ENCODE measurements at regions not wholly inside any gene's neighbourhood (a gene's known extent, or its start where the extent isn't known, plus 50 kb on each side); places are given as distances from the start of the nearest gene placed in this dataset.

DNA sequence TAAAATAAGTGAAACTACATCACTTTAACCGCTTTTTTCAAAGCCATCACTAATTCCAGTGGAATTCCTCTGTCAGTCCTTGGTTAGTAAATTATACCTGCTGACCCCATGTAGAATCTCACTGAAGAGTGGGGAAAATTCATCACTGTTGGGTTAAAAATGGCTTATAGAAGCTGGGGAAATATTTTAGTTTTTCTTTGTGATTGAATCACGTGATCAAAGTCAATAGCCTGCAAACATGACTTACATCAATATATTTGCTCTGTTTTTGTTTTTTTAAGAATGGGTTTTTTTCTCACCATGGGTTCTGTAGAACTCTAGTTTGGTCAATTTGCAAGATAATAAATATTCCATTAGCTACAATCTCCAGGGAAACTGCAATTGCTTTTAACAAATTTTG is 445.2 kb upstream of the FAM47C start:
- no peak overlapping the region for H3K4me3 ChIP-seq (ENCODE audit: low read depth, poor library complexity, severe bottlenecking)
- WGBS, 2 donors: 45 to 80% methylated on average over 2 of the region's 2 CpGs
- TF ChIP-seq, protein P1, sequence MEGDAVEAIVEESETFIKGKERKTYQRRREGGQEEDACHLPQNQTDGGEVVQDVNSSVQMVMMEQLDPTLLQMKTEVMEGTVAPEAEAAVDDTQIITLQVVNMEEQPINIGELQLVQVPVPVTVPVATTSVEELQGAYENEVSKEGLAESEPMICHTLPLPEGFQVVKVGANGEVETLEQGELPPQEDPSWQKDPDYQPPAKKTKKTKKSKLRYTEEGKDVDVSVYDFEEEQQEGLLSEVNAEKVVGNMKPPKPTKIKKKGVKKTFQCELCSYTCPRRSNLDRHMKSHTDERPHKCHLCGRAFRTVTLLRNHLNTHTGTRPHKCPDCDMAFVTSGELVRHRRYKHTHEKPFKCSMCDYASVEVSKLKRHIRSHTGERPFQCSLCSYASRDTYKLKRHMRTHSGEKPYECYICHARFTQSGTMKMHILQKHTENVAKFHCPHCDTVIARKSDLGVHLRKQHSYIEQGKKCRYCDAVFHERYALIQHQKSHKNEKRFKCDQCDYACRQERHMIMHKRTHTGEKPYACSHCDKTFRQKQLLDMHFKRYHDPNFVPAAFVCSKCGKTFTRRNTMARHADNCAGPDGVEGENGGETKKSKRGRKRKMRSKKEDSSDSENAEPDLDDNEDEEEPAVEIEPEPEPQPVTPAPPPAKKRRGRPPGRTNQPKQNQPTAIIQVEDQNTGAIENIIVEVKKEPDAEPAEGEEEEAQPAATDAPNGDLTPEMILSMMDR (IDR thresholded peaks at IDR 0.05): no peak
- TF ChIP-seq POLR2A (IDR thresholded peaks at IDR 0.05): no peak
- DNase-seq (ENCODE audit: low spot score in 2 of 2): no peak
- intact Hi-C loops (cut with DNase I; ENCODE audit: low total_unique reads): no loop called here

DNA sequence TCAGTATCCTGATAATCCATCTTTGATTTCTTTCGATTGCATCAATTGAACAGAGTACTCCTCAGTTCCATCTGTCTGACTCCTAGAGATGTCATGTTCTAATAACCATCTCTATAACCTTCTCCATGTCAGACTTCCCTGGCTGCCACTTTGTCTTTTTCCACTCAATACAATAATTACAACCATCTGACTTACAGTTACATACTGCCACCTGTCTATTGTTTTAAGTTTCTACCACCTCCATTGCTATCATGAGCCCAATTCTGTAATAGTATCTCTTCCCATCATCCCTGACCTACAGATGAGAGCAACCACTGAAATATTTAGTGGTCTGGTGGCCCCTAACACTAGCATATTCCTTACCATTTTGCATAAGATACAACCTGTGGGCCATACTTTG is 439.2 kb upstream of the FAM47C start:
- TF ChIP-seq POLR2A (IDR thresholded peaks at IDR 0.05): no peak
- TF ChIP-seq, protein P1 (IDR thresholded peaks at IDR 0.05): no peak
- no peak for DNase-seq (ENCODE audit: low spot score in 2 of 2)
- no peak overlapping the region for H3K4me3 ChIP-seq (ENCODE audit: low read depth, poor library complexity, severe bottlenecking)
- 64 to 94% methylated on average over 1 of the region's 1 CpG for WGBS, 2 donors
- intact Hi-C loops (cut with DNase I; ENCODE audit: low total_unique reads): no loop called here

DNA sequence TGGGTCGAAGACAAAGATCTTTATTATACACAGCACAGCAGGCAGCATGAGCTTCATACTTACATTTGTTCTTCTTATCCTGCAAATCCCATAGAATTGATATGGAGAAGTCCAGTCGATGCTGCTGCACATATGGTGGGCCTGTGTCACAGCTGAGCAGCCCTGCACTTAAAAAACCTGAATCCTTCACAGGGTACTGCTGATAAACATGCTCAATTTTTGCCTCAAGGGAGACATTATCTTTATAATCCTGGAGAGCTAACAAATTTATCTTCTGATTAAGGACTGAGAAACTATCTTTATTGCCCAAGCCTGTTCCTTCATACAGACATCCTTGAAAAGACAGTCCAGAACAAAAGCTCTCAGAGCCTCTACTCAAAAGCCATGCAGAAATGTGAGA is 434.4 kb upstream of the FAM47C start:
- intact Hi-C loops (cut with DNase I; ENCODE audit: low total_unique reads): no loop called here
- H3K4me3 ChIP-seq (ENCODE audit: low read depth, poor library complexity, severe bottlenecking): no peak overlapping the region
- 40% methylated on average over 2 of the region's 2 CpGs for WGBS, 2 donors
- TF ChIP-seq, protein P1 (IDR thresholded peaks at IDR 0.05): no peak
- TF ChIP-seq POLR2A (IDR thresholded peaks at IDR 0.05): no peak
- no peak for DNase-seq (ENCODE audit: low spot score in 2 of 2)

DNA sequence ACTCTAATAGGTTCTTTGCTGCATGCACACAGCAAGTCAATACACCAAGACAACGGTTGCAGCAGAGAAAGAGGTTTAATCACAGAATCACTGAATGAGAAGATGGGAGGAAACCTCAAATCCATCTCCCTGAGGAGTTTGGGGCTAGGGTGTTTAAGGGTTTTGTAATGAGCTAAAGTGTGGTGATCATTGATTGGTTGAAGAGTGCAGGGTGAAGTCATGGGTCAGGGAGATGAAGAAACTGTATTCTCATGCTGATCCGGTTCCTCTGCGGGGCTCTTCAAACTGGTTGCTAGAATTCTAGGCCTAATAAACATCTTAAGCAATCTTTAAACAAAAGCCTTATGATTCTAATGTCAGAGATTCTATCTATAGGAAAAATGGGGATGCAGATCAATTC is 432.5 kb upstream of the FAM47C start:
- intact Hi-C loops (cut with DNase I; ENCODE audit: low total_unique reads): no loop called here
- no peak for DNase-seq (ENCODE audit: low spot score in 2 of 2)
- WGBS, 2 donors: 67 to 74% methylated on average over 3 of the region's 3 CpGs
- TF ChIP-seq, protein P1 (IDR thresholded peaks at IDR 0.05): no peak
- no peak for TF ChIP-seq POLR2A (IDR thresholded peaks at IDR 0.05)
- H3K4me3 ChIP-seq (ENCODE audit: low read depth, poor library complexity, severe bottlenecking): no peak overlapping the region

DNA sequence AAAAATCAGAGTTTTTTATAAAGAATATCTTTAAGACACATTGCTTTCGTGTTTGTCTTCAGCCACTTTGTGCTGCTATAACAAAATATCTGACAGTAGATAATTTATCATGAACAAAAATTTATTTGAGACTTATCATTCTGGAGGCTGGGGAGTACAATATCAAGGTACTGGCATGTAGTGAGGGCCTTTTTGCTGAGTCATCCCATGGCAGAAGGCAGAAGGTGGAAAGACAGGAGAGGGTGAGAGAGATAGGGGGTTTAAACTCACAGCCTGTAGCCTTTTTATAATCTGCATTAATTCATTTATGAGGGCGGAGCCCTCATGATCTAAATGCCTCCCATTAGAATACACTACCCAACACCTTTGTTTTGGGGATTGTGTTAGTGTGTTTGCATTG is 431.2 kb upstream of the FAM47C start:
- DNase-seq (ENCODE audit: low spot score in 2 of 2): no peak
- no peak overlapping the region for H3K4me3 ChIP-seq (ENCODE audit: low read depth, poor library complexity, severe bottlenecking)
- intact Hi-C loops (cut with DNase I; ENCODE audit: low total_unique reads): no loop called here
- TF ChIP-seq, protein P1 (IDR thresholded peaks at IDR 0.05): no peak
- TF ChIP-seq POLR2A (IDR thresholded peaks at IDR 0.05): no peak
- WGBS, 2 donors: 67 to 76% methylated on average over 2 of the region's 2 CpGs

DNA sequence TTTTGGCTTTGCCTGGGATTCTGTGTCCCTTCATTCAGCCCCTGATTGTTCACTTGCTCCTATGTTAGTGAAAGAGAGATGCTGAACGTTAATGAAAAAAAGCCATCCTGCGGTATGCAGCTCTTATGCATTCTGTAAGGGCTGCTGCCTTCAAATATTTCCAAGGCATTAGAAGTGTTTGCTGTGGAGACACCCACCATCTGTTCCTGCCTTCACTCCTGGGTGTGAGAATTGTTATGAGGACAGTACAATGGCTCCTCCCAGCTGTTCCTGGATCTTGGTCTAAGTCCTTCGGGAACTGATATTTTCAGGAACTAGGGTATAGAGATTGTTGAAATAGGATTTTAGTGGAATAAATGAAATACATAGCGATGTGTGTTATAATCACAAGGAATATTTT is 427.1 kb upstream of the FAM47C start:
- TF ChIP-seq, protein P1 (IDR thresholded peaks at IDR 0.05): no peak
- 64 to 66% methylated on average over 4 of the region's 4 CpGs for WGBS, 2 donors

More for the DNA sequence above, 427.1 kb upstream of the FAM47C start:
- intact Hi-C loops (cut with DNase I; ENCODE audit: low total_unique reads): no loop called here
- no peak for DNase-seq (ENCODE audit: low spot score in 2 of 2)
- no peak overlapping the region for H3K4me3 ChIP-seq (ENCODE audit: low read depth, poor library complexity, severe bottlenecking)

All from lower leg skin (tissue), 4 donors.